ENCODE measurements at regions not wholly inside any gene's neighbourhood (a gene's known extent, or its start where the extent isn't known, plus 50 kb on each side); places are given as distances from the start of the nearest gene placed in this dataset.

GRCh38 chr6:119523556-119523955 is 174.0 kb upstream of the MAN1A1 start:
- TF ChIP-seq CTCF (conservative IDR thresholded peaks at IDR 0.05) (no peak), ZFX (IDR thresholded peaks at IDR 0.05) (no peak)

All from C4-2B (cell line).